Astrocyte (in vitro differentiated cells and primary cell): ENCODE measurements at regions not wholly inside any gene's neighbourhood (a gene's known extent, or its start where the extent isn't known, plus 50 kb on each side); places are given as distances from the start of the nearest gene placed in this dataset.
"Not testable (repeated sequence)": the region's sequence is repeated elsewhere in the genome, so short reads cannot be mapped to it uniquely, and the experiment has no call there.

ENCODE experiments used
- DNase-seq: peaks from one replicate; pipeline ENCODE4 v3.0.0-alpha.2; 2010; ENCODE audit warnings: low read depth
- FAIRE-seq: peaks from 2 replicates; lab custom pipeline; 2011; peaks lifted over from hg19 to GRCh38; lab: Jason Lieb, UNC
- H2AFZ ChIP-seq: 2 replicates; pipeline ENCODE4 v1.6.0; 2012; ENCODE audit warnings: low read depth, low read length, inconsistent platforms
- H3K27ac ChIP-seq: 2 replicates; pipeline ENCODE4 v1.5.1; 2011; ENCODE audit warnings: low read depth, low read length, inconsistent platforms
- H3K27me3 ChIP-seq: 2 replicates; pipeline ENCODE4 v1.6.0; 2011; ENCODE audit warnings: low read length, inconsistent platforms; ENCODE audit not compliant: insufficient read depth
- H3K36me3 ChIP-seq: 2 replicates; pipeline ENCODE4 v1.5.1; 2011; ENCODE audit warnings: low read length, inconsistent platforms; ENCODE audit not compliant: insufficient read depth
- H3K4me1 ChIP-seq: 2 replicates; pipeline ENCODE4 v1.5.1; 2011; ENCODE audit warnings: low read length, inconsistent platforms; ENCODE audit not compliant: insufficient read depth
- H3K4me2 ChIP-seq: 2 replicates; pipeline ENCODE4 v1.6.0; 2012; ENCODE audit warnings: low read length, inconsistent platforms
- H3K4me3 ChIP-seq: 2 replicates; pipeline ENCODE4 v1.5.1; 2011; ENCODE audit warnings: low read depth, mild to moderate bottlenecking, low read length, inconsistent platforms; ENCODE audit not compliant: insufficient read depth
- H3K79me2 ChIP-seq: 2 replicates; pipeline ENCODE4 v1.6.0; 2012; ENCODE audit warnings: mild to moderate bottlenecking, low read length, inconsistent platforms; ENCODE audit not compliant: insufficient read depth
- H3K9ac ChIP-seq: 2 replicates; pipeline ENCODE4 v1.6.0; 2012; ENCODE audit warnings: mild to moderate bottlenecking, low read length, inconsistent platforms
- H3K9me3 ChIP-seq: 2 replicates; pipeline ENCODE4 v1.5.1; 2012; ENCODE audit warnings: low read depth, mild to moderate bottlenecking, low read length, inconsistent platforms; ENCODE audit not compliant: insufficient read depth
- H4K20me1 ChIP-seq: 2 replicates; pipeline ENCODE4 v1.6.0; 2012; ENCODE audit warnings: low read length, inconsistent platforms; ENCODE audit not compliant: insufficient read depth
- H3K27ac Mint-ChIP-seq: one replicate; pipeline ENCODE4 v1.8.0; 2021; ENCODE audit warnings: mild to moderate bottlenecking, mixed read lengths; ENCODE audit not compliant: unreplicated experiment
- H3K27me3 Mint-ChIP-seq: one replicate; pipeline ENCODE4 v1.8.0; 2021; ENCODE audit warnings: low read depth, mixed read lengths; ENCODE audit not compliant: unreplicated experiment
- H3K36me3 Mint-ChIP-seq: one replicate; pipeline ENCODE4 v1.8.0; 2021; ENCODE audit warnings: low read depth, mixed read lengths; ENCODE audit not compliant: unreplicated experiment
- H3K4me1 Mint-ChIP-seq: one replicate; pipeline ENCODE4 v1.8.0; 2021; ENCODE audit warnings: low read depth, mixed read lengths; ENCODE audit not compliant: unreplicated experiment
- H3K4me3 Mint-ChIP-seq: one replicate; pipeline ENCODE4 v1.8.0; 2021; ENCODE audit warnings: mild to moderate bottlenecking, moderate library complexity, mixed read lengths; ENCODE audit not compliant: unreplicated experiment
- H3K9me3 Mint-ChIP-seq: one replicate; pipeline ENCODE4 v1.8.0; 2021; ENCODE audit warnings: mild to moderate bottlenecking, mixed read lengths; ENCODE audit not compliant: unreplicated experiment
- CTCF ChIP-seq: IDR thresholded peaks from 2 replicates; pipeline ENCODE4 v1.5.1; 2011; ENCODE audit warnings: low read depth, mild to moderate bottlenecking, inconsistent platforms, low read length, moderate library complexity; ENCODE audit not compliant: insufficient read depth
- EZH2 ChIP-seq: IDR thresholded peaks from 2 replicates; pipeline ENCODE4 v1.6.1; 2012; ENCODE audit warnings: mild to moderate bottlenecking, low read length, inconsistent platforms; ENCODE audit not compliant: insufficient read depth

- FAIRE-seq (no peak), DNase-seq (no peak)
- Histone ChIP-seq H3K9me3 (no peaks in the 10 kb centered on the region), H3K27me3 (peaks cover 24% of the 10 kb centered on the region), H3K9ac (no peak overlapping the region), H3K4me1 (no peaks in the 10 kb centered on the region), H4K20me1 (no peaks in the 10 kb centered on the region), H3K4me3 (no peak overlapping the region), H3K79me2 (no peaks in the 10 kb centered on the region), H3K4me2 (no peak overlapping the region), H3K36me3 (no peaks in the 10 kb centered on the region), H3K27ac (no peak overlapping the region), H2AFZ (no peak overlapping the region)
- Mint-ChIP-seq H3K27ac (no peak overlapping the region), H3K27me3 (peaks cover 34% of the 10 kb centered on the region), H3K4me3 (no peak overlapping the region), H3K9me3 (peaks cover 11% of the 10 kb centered on the region), H3K36me3 (peaks cover 5% of the 10 kb centered on the region), H3K4me1 (peaks cover 16% of the 10 kb centered on the region)
- no peak for TF ChIP-seq EZH2
- no peak for TF ChIP-seq CTCF
These were observed 223.3 kb downstream of the FAM43A start for GRCh38 chr3:194908972-194909371.

GRCh38 chr3:194910414-194910984 lies 224.8 kb downstream of the FAM43A start:
- Mint-ChIP-seq H3K36me3 (peaks cover 5% of the 10 kb centered on the region), H3K27me3 (peaks cover 38% of the 10 kb centered on the region), H3K27ac (no peak overlapping the region), H3K4me3 (no peak overlapping the region), H3K9me3 (peaks cover 11% of the 10 kb centered on the region), H3K4me1 (peaks cover 15% of the 10 kb centered on the region)
- Histone ChIP-seq H3K27ac (no peak overlapping the region), H3K9ac (no peak overlapping the region), H3K79me2 (no peaks in the 10 kb centered on the region), H2AFZ (no peak overlapping the region), H3K9me3 (no peaks in the 10 kb centered on the region), H3K4me3 (no peak overlapping the region), H3K4me1 (no peaks in the 10 kb centered on the region), H3K4me2 (no peak overlapping the region), H3K27me3 (peaks cover 24% of the 10 kb centered on the region), H3K36me3 (no peaks in the 10 kb centered on the region), H4K20me1 (no peaks in the 10 kb centered on the region)
- no peak for FAIRE-seq
- no peak for TF ChIP-seq CTCF
- no peak for TF ChIP-seq EZH2
- DNase-seq, result no peak

GRCh38 chr3:194913316-194913715 lies 227.6 kb downstream of the FAM43A start:
- H4K20me1 ChIP-seq, result no peaks in the 10 kb centered on the region
- Mint-ChIP-seq H3K27me3 (peaks cover 38% of the 10 kb centered on the region), H3K36me3 (peaks cover 5% of the 10 kb centered on the region), H3K4me1 (no peaks in the 10 kb centered on the region), H3K4me3 (no peak overlapping the region), H3K9me3 (peaks cover 15% of the 10 kb centered on the region), H3K27ac (no peak overlapping the region)
- H3K27me3 ChIP-seq, result peaks cover 24% of the 10 kb centered on the region
- TF ChIP-seq EZH2, result no peak
- TF ChIP-seq CTCF, result no peak
- DNase-seq (no peak), FAIRE-seq (no peak)
- H3K4me1 ChIP-seq, result no peaks in the 10 kb centered on the region
- no peak overlapping the region for H3K4me2 ChIP-seq
- H3K9ac ChIP-seq, result no peak overlapping the region
- no peaks in the 10 kb centered on the region for H3K36me3 ChIP-seq
- H3K27ac ChIP-seq, result no peak overlapping the region
- H3K9me3 ChIP-seq, result no peaks in the 10 kb centered on the region
- H3K4me3 ChIP-seq, result no peak overlapping the region
- no peak overlapping the region for H2AFZ ChIP-seq
- H3K79me2 ChIP-seq, result no peaks in the 10 kb centered on the region

- not testable (repeated sequence) for H3K27ac ChIP-seq, H2AFZ ChIP-seq, H3K9ac ChIP-seq, H3K36me3 ChIP-seq, H4K20me1 ChIP-seq, H3K9me3 Mint-ChIP-seq, H3K4me3 ChIP-seq, DNase-seq, H3K36me3 Mint-ChIP-seq, H3K27me3 ChIP-seq, H3K9me3 ChIP-seq, H3K79me2 ChIP-seq, H3K27me3 Mint-ChIP-seq, H3K4me3 Mint-ChIP-seq, FAIRE-seq, H3K4me2 ChIP-seq, H3K27ac Mint-ChIP-seq
- H3K4me1 Mint-ChIP-seq, result peaks cover 20% of the 10 kb centered on the region
- peaks cover 10% of the 10 kb centered on the region for H3K4me1 ChIP-seq
These were observed 239.2 kb downstream of the FAM43A start for GRCh38 chr3:194924889-194925288.
